Transverse colon (tissue), 4 donors: ENCODE measurements at regions not wholly inside any gene's neighbourhood (a gene's known extent, or its start where the extent isn't known, plus 50 kb on each side); places are given as distances from the start of the nearest gene placed in this dataset.

Experiments used
- DNase-seq: peaks from one replicate; pipeline ENCODE4 v3.0.0-alpha.2; 2019
- H3K27ac ChIP-seq, 4 donors: fragments of 200-600 bp; sonication (generic); 2 replicates each; pipeline ENCODE4 v1.5.1; 2016 to 2018; ENCODE audit warnings: inconsistent platforms in 4 of 4
- H3K27me3 ChIP-seq: fragments of 200-600 bp; sonication (generic); 2 replicates; pipeline ENCODE4 v1.5.1; 2017; ENCODE audit warnings: inconsistent platforms
- H3K36me3 ChIP-seq, 4 donors: fragments of 200-600 bp; sonication (generic); 2 replicates each; pipeline ENCODE4 v1.5.1; 2017 to 2019; ENCODE audit warnings: inconsistent platforms in 4 of 4
- H3K4me1 ChIP-seq, 4 donors: fragments of 200-600 bp; sonication (generic); 2 replicates each; pipeline ENCODE4 v1.5.1; 2017 to 2020; ENCODE audit warnings: inconsistent platforms in 4 of 4
- H3K4me3 ChIP-seq, 4 donors: fragments of 200-600 bp; sonication (generic); 1 replicate in 1 of 4; 2 replicates in 3 of 4; pipeline versions ENCODE4 v1.5.1 to v1.6.1; 2017 to 2019; ENCODE audit warnings: inconsistent platforms in 4 of 4
- H3K9me3 ChIP-seq, 2 donors: fragments of 200-600 bp; sonication (generic); 2 replicates each; pipeline ENCODE4 v1.5.1; 2017 to 2019; ENCODE audit warnings: inconsistent platforms in 2 of 2
- CTCF ChIP-seq, 5 experiments: fragments of 200-600 bp in 3 of 5; fragments of 450-650 bp in 2 of 5; sonication (generic) in 3 of 5; IDR thresholded peaks; 1 replicate in 2 of 5; 2 replicates in 3 of 5; pipeline ENCODE4 v1.5.1; 2016 to 2017; ENCODE audit warnings: antibody characterized with exemption in 5 of 5, inconsistent platforms in 3 of 5, mild to moderate bottlenecking in 2 of 5, moderate library complexity in 1 of 5
- EP300 ChIP-seq: sonication (generic); formaldehyde crosslinking; IDR thresholded peaks from one replicate; pipeline ENCODE4 v1.6.1; 2017; ENCODE audit warnings: antibody characterized with exemption, low read depth
- POLR2A ChIP-seq: fragments of 450-650 bp; IDR thresholded peaks from one replicate; pipeline ENCODE4 v1.6.1; 2016; ENCODE audit warnings: antibody characterized with exemption, mild to moderate bottlenecking, moderate library complexity
- POLR2AphosphoS5 ChIP-seq, 3 donors: sonication (generic); formaldehyde crosslinking; IDR thresholded peaks; one replicate each; pipeline ENCODE4 v1.6.1; 2016; ENCODE audit warnings: antibody characterized with exemption in 3 of 3
- WGBS, 2 donors: methylation state at CpG; one replicate each; pipeline ENCODE4 v1.1.5; 2018; ENCODE audit warnings: low coverage in 1 of 2; 5-methylcytosine and 5-hydroxymethylcytosine counted together
- in situ Hi-C, 4 donors: fragments of 200-750 bp; cut with MboI; loops; one replicate each; pipeline versions ENCODE4 v1.15.0 to v1.15.1; 2017; ENCODE audit warnings: low sequenced_read_pairs in 3 of 4, low pct_ligation_motif_present in 1 of 4, low pct_unique_long_range_greater_than_20kb in 1 of 4
- intact Hi-C: fragments of 100-400 bp; cut with DNase I; formaldehyde crosslinking; loops from one replicate; pipeline ENCODE4 v1.15.1; 2023; ENCODE audit warnings: low total_unique reads

GRCh38 chrX:11053351-11053750 lies 57.8 kb upstream of the HCCS start:
- TF ChIP-seq CTCF (IDR thresholded peaks at IDR 0.05): no peak
- TF ChIP-seq POLR2AphosphoS5 (IDR thresholded peaks at IDR 0.05): no peak
- no peak for TF ChIP-seq EP300
- no peak for TF ChIP-seq POLR2A
- peaks cover 0 to 4% (median 0%) of the 10 kb centered on the region in 4 donors for H3K4me1 ChIP-seq
- H3K36me3 ChIP-seq: no peaks in the 10 kb centered on the region
- no peak for DNase-seq
- H3K9me3 ChIP-seq: no peaks in the 10 kb centered on the region
- in situ Hi-C loops: no loop called here
- no peak overlapping the region for H3K4me3 ChIP-seq
- no peaks in the 10 kb centered on the region for H3K27me3 ChIP-seq
- H3K27ac ChIP-seq: no peak overlapping the region
- intact Hi-C loops: no loop called here

GRCh38 chrX:11056322-11057176 lies 54.6 kb upstream of the HCCS start:
- no peak overlapping the region for H3K4me3 ChIP-seq
- WGBS, 2 donors: 84% methylated on average over 2 of the region's 2 CpGs; no CpG with 5 or more reads in 1 of the 2 donors
- H3K36me3 ChIP-seq: no peaks in the 10 kb centered on the region
- in situ Hi-C loops (no loop called here), intact Hi-C loops (no loop called here)
- no peak overlapping the region for H3K27ac ChIP-seq
- H3K4me1 ChIP-seq: peaks cover 0 to 4% (median 0%) of the 10 kb centered on the region in 4 donors
- no peak for DNase-seq
- no peaks in the 10 kb centered on the region for H3K27me3 ChIP-seq
- H3K9me3 ChIP-seq: no peaks in the 10 kb centered on the region
- no peak for TF ChIP-seq POLR2A
- TF ChIP-seq CTCF (IDR thresholded peaks at IDR 0.05): no peak
- no peak for TF ChIP-seq EP300
- TF ChIP-seq POLR2AphosphoS5 (IDR thresholded peaks at IDR 0.05): no peak

GRCh38 chrX:11059933-11060332 lies 51.2 kb upstream of the HCCS start:
- Histone ChIP-seq H3K27ac (no peak overlapping the region), H3K9me3 (no peaks in the 10 kb centered on the region), H3K27me3 (no peaks in the 10 kb centered on the region), H3K4me3 (no peak overlapping the region), H3K36me3 (no peaks in the 10 kb centered on the region), H3K4me1 (no peaks in the 10 kb centered on the region)
- intact Hi-C loops (no loop called here), in situ Hi-C loops (no loop called here)
- TF ChIP-seq CTCF (IDR thresholded peaks at IDR 0.05) (no peak), EP300 (no peak), POLR2AphosphoS5 (IDR thresholded peaks at IDR 0.05) (no peak), POLR2A (no peak)
- no peak for DNase-seq
- 84% methylated on average over 2 of the region's 2 CpGs; no CpG with 5 or more reads in 1 of the 2 donors for WGBS, 2 donors
